Mesothelial cell of epicardium (in vitro differentiated cells): ENCODE measurements at regions not wholly inside any gene's neighbourhood (a gene's known extent, or its start where the extent isn't known, plus 50 kb on each side); places are given as distances from the start of the nearest gene placed in this dataset.

ENCODE experiments used
- DNase-seq, 2 experiments: peaks; one replicate each; pipeline ENCODE4 v3.0.0; 2021; ENCODE audit warnings: low spot score in 2 of 2; ENCODE audit not compliant: unreplicated experiment in 2 of 2
- H3K27ac Mint-ChIP-seq: 2 replicates; pipeline ENCODE4 v1.8.0; 2021; ENCODE audit warnings: mixed read lengths
- H3K27me3 Mint-ChIP-seq: 2 replicates; pipeline ENCODE4 v1.8.0; 2021; ENCODE audit warnings: low read depth, mixed read lengths
- H3K36me3 Mint-ChIP-seq: 2 replicates; pipeline ENCODE4 v1.8.0; 2021; ENCODE audit warnings: mixed read lengths
- H3K4me1 Mint-ChIP-seq: 2 replicates; pipeline ENCODE4 v1.8.0; 2021; ENCODE audit warnings: mixed read lengths
- H3K4me3 Mint-ChIP-seq: 2 replicates; pipeline ENCODE4 v1.8.0; 2021; ENCODE audit warnings: mild to moderate bottlenecking, moderate library complexity, mixed read lengths
- H3K9me3 Mint-ChIP-seq: 2 replicates; pipeline ENCODE4 v1.8.0; 2021; ENCODE audit warnings: mixed read lengths
- CTCF ChIP-seq: fragments of 200-600 bp; sonication (generic); IDR thresholded peaks from one replicate; pipeline ENCODE4 v1.5.0; 2021; ENCODE audit warnings: antibody characterized with exemption; ENCODE audit not compliant: unreplicated experiment

GRCh38 chr15:93985176-93985575, 246.2 kb upstream of the MCTP2 start:
- Mint-ChIP-seq H3K9me3 (no peaks in the 10 kb centered on the region), H3K27me3 (peaks cover 7% of the 10 kb centered on the region)
- TF ChIP-seq CTCF, result no peak

GRCh38 chr15:93983526-93983925, 247.8 kb upstream of the MCTP2 start:
- TF ChIP-seq CTCF, result no peak
- H3K27ac Mint-ChIP-seq, result no peak overlapping the region
- H3K27me3 Mint-ChIP-seq, result peaks cover 12% of the 10 kb centered on the region
- DNase-seq, result peak in 1 of 2 experiments; percentile 45
- no peaks in the 10 kb centered on the region for H3K9me3 Mint-ChIP-seq
- H3K4me1 Mint-ChIP-seq, result peaks cover 27% of the 10 kb centered on the region
- no peak overlapping the region for H3K4me3 Mint-ChIP-seq
- no peaks in the 10 kb centered on the region for H3K36me3 Mint-ChIP-seq

More at GRCh38 chr15:93985176-93985575, 246.2 kb upstream of the MCTP2 start:
- no peak for DNase-seq
- Mint-ChIP-seq H3K4me3 (no peak overlapping the region), H3K4me1 (peaks cover 27% of the 10 kb centered on the region), H3K36me3 (no peaks in the 10 kb centered on the region), H3K27ac (no peak overlapping the region)

GRCh38 chr15:93982226-93982727, 249.1 kb upstream of the MCTP2 start:
- Mint-ChIP-seq H3K4me3 (no peak overlapping the region), H3K36me3 (no peaks in the 10 kb centered on the region), H3K4me1 (peaks cover 27% of the 10 kb centered on the region), H3K27me3 (peaks cover 13% of the 10 kb centered on the region), H3K9me3 (no peaks in the 10 kb centered on the region), H3K27ac (no peak overlapping the region)
- TF ChIP-seq CTCF, result no peak
- DNase-seq, result no peak

GRCh38 chr15:93981706-93982105, 249.7 kb upstream of the MCTP2 start:
- DNase-seq, result no peak
- no peaks in the 10 kb centered on the region for H3K36me3 Mint-ChIP-seq
- peaks cover 27% of the 10 kb centered on the region for H3K4me1 Mint-ChIP-seq
- H3K27ac Mint-ChIP-seq, result no peak overlapping the region
- TF ChIP-seq CTCF, result no peak
- H3K4me3 Mint-ChIP-seq, result no peak overlapping the region
- peaks cover 17% of the 10 kb centered on the region for H3K27me3 Mint-ChIP-seq
- H3K9me3 Mint-ChIP-seq, result no peaks in the 10 kb centered on the region

- Mint-ChIP-seq H3K27ac (no peak overlapping the region), H3K27me3 (peaks cover 25% of the 10 kb centered on the region), H3K4me3 (no peak overlapping the region)
Measured at GRCh38 chr15:93980261-93980911, 251.0 kb upstream of the MCTP2 start.

More at GRCh38 chr15:93980261-93980911, 251.0 kb upstream of the MCTP2 start:
- Mint-ChIP-seq H3K4me1 (peaks cover 27% of the 10 kb centered on the region), H3K9me3 (no peaks in the 10 kb centered on the region), H3K36me3 (no peaks in the 10 kb centered on the region)
- TF ChIP-seq CTCF, result no peak
- DNase-seq, result no peak
